ENCODE measurements at regions not wholly inside any gene's neighbourhood (a gene's known extent, or its start where the extent isn't known, plus 50 kb on each side); places are given as distances from the start of the nearest gene placed in this dataset.

DNA sequence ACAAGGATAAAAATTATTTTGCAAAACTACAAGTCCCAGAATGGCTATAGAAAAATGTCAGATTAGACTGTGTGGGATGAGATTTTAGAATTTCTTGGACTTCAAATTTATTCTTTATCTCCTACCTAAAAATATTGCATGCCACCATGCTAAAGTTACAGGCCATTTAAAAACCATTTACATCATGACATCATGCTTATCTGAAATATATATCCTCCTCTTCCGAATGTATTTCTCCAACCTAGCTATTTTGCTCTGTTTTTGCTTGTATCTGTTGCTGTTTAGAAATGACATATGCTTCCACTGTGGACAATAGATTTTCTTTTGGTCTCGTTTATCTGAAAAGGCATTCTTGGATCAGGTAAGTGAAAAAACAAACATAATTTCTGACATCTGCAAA lies 471.7 kb downstream of the LRFN5 start:
- no peaks in the 10 kb centered on the region for H3K9me3 ChIP-seq
- H3K27me3 ChIP-seq, result no peaks in the 10 kb centered on the region
- intact Hi-C loops (cut with DNase I), result no loop called here
- no peak overlapping the region for H3K4me3 ChIP-seq
- WGBS, 4 donors, result 55 to 66% (median 58%) methylated on average over 2 of the region's 2 CpGs
- H3K36me3 ChIP-seq, result no peaks in the 10 kb centered on the region
- no peak for DNase-seq
- no peak overlapping the region for H3K27ac ChIP-seq
- no peaks in the 10 kb centered on the region for H3K4me1 ChIP-seq
- TF ChIP-seq CTCF (IDR thresholded peaks at IDR 0.05) (no peak), POLR2A (IDR thresholded peaks at IDR 0.05) (no peak)
- no peak for ATAC-seq

DNA sequence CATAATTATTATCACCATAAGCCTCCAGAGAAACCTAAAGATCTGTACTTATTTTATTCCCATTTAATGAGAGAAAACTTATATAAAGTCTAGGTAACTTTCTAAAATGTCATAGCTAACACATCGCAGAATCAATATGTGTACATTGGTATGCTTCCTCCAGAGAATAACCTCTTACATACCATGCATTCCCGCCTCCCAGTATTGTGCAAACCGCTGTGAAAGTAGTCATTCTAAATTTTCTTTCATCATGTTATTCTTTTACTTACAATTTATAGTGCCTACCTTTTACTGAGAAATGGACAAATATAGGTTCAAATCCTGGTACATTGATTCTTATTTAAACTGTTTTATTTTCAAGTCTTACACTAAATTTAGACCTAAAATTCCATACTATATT lies 463.4 kb downstream of the LRFN5 start:
- ATAC-seq, result no peak
- Histone ChIP-seq H3K36me3 (no peaks in the 10 kb centered on the region), H3K4me1 (no peaks in the 10 kb centered on the region), H3K27ac (no peak overlapping the region), H3K4me3 (no peak overlapping the region), H3K27me3 (no peaks in the 10 kb centered on the region), H3K9me3 (no peaks in the 10 kb centered on the region)
- no peak for DNase-seq
- intact Hi-C loops (cut with DNase I), result no loop called here
- no peak for TF ChIP-seq CTCF (IDR thresholded peaks at IDR 0.05)
- WGBS, 4 donors, result 81 to 84% (median 82%) methylated on average over 3 of the region's 3 CpGs

- Histone ChIP-seq H3K4me1 (no peaks in the 10 kb centered on the region), H3K9me3 (peaks cover 0 to 7% (median 0%) of the 10 kb centered on the region in 12 donors), H3K27ac (no peak overlapping the region), H3K36me3 (no peaks in the 10 kb centered on the region), H3K27me3 (no peaks in the 10 kb centered on the region), H3K4me3 (no peak overlapping the region)
- no peak for DNase-seq
- WGBS, 4 donors, result 60 to 73% (median 64%) methylated on average over 2 of the region's 2 CpGs
- TF ChIP-seq CTCF (IDR thresholded peaks at IDR 0.05) (no peak), POLR2A (IDR thresholded peaks at IDR 0.05) (no peak)
- no peak for ATAC-seq
- intact Hi-C loops (cut with DNase I), result no loop called here
These were observed 450.4 kb downstream of the LRFN5 start for GRCh38 chr14:42057111-42057510.

- Histone ChIP-seq H3K27me3 (no peaks in the 10 kb centered on the region), H3K27ac (no peak overlapping the region), H3K9me3 (no peaks in the 10 kb centered on the region), H3K4me1 (no peaks in the 10 kb centered on the region), H3K36me3 (no peaks in the 10 kb centered on the region), H3K4me3 (no peak overlapping the region)
- 23 to 34% (median 31%) methylated on average over 3 of the region's 3 CpGs for WGBS, 4 donors
- intact Hi-C loops (cut with DNase I), result no loop called here
- TF ChIP-seq POLR2A (IDR thresholded peaks at IDR 0.05) (no peak), CTCF (IDR thresholded peaks at IDR 0.05) (no peak)
- no peak for ATAC-seq
- DNase-seq, result no peak
These were observed 440.9 kb downstream of the LRFN5 start for GRCh38 chr14:42047421-42048055.
